WTC11 (cell line): ENCODE measurements at regions not wholly inside any gene's neighbourhood (a gene's known extent, or its start where the extent isn't known, plus 50 kb on each side); places are given as distances from the start of the nearest gene placed in this dataset.

Source experiments
- ATAC-seq: fragments of 200-7000 bp; cut with Tn5 transposase; 2 replicates; pipeline ENCODE4 v1.10.0; 2021; ENCODE audit warnings: mild to moderate bottlenecking, moderate library complexity
- CTCF ChIA-PET: fragments of 300-600 bp; sonication (Branson Sonifier 250); formaldehyde crosslinking; loops from one replicate; lab custom pipeline; 2021; ENCODE audit warnings: antibody characterized with exemption; lab: Charles Lee
- POLR2A ChIA-PET: fragments of 350-600 bp; sonication (Branson Sonifier 250); formaldehyde crosslinking; loops from one replicate; lab custom pipeline; 2021; ENCODE audit warnings: antibody characterized with exemption; lab: Charles Lee
- DNase-seq: peaks from one replicate; pipeline ENCODE4 v3.0.0; 2021; ENCODE audit warnings: low spot score
- H3K27ac Mint-ChIP-seq: 2 replicates; pipeline ENCODE4 v1.8.0; 2021; ENCODE audit warnings: mixed read lengths
- H3K27me3 Mint-ChIP-seq: 2 replicates; pipeline ENCODE4 v1.8.0; 2021; ENCODE audit warnings: low read depth, mild to moderate bottlenecking, moderate library complexity, mixed read lengths
- H3K36me3 Mint-ChIP-seq: 2 replicates; pipeline ENCODE4 v1.8.0; 2021; ENCODE audit warnings: mixed read lengths
- H3K4me1 Mint-ChIP-seq: 2 replicates; pipeline ENCODE4 v1.8.0; 2022; ENCODE audit warnings: mixed read lengths
- H3K4me3 Mint-ChIP-seq: 2 replicates; pipeline ENCODE4 v1.8.0; 2021; ENCODE audit warnings: mild to moderate bottlenecking, moderate library complexity, mixed read lengths
- H3K9me3 Mint-ChIP-seq: 2 replicates; pipeline ENCODE4 v1.8.0; 2021; ENCODE audit warnings: mixed read lengths
- ATF1 ChIP-seq: sonication (generic); formaldehyde crosslinking; IDR thresholded peaks from 2 replicates; pipeline ENCODE4 v1.8.1; 2023; ENCODE audit warnings: mild to moderate bottlenecking, moderate library complexity, missing genetic modification reagents
- ELF4 ChIP-seq: sonication (generic); formaldehyde crosslinking; IDR thresholded peaks from 2 replicates; pipeline ENCODE4 v1.8.1; 2022; ENCODE audit warnings: low read depth, mild to moderate bottlenecking, moderate library complexity, missing genetic modification reagents
- GABPB1 ChIP-seq: sonication (generic); formaldehyde crosslinking; IDR thresholded peaks from 2 replicates; pipeline ENCODE4 v1.8.1; 2023; ENCODE audit warnings: mild to moderate bottlenecking, missing genetic modification reagents
- GTF2I ChIP-seq: fragments of 250-450 bp; sonication (Bioruptor Pico); conservative IDR thresholded peaks from 2 replicates; pipeline ENCODE4 v1.4.0; 2021; ENCODE audit warnings: mild to moderate bottlenecking
- IRF2 ChIP-seq: sonication (generic); formaldehyde crosslinking; IDR thresholded peaks from 2 replicates; pipeline ENCODE4 v1.8.0; 2022; ENCODE audit warnings: low read depth, missing genetic modification reagents, borderline replicate concordance
- JAZF1 ChIP-seq: fragments of 250-450 bp; sonication (Bioruptor Pico); IDR thresholded peaks from 2 replicates; pipeline ENCODE4 v1.9.0; 2021; ENCODE audit warnings: moderate library complexity, mild to moderate bottlenecking, inconsistent platforms
- TEAD4 ChIP-seq: sonication (generic); formaldehyde crosslinking; IDR thresholded peaks from 2 replicates; pipeline ENCODE4 v1.8.0; 2022; ENCODE audit warnings: mild to moderate bottlenecking, missing genetic modification reagents
- ZNF317 ChIP-seq: sonication (generic); formaldehyde crosslinking; IDR thresholded peaks from 2 replicates; pipeline ENCODE4 v1.8.1; 2023; ENCODE audit warnings: low read depth, mild to moderate bottlenecking, moderate library complexity, missing genetic modification reagents, borderline replicate concordance
- ZNF671 ChIP-seq: fragments of 250-450 bp; sonication (Bioruptor Pico); IDR thresholded peaks from 2 replicates; pipeline ENCODE4 v1.8.0; 2021; ENCODE audit warnings: mild to moderate bottlenecking
- TF ChIP-seq, protein P1 (sequence below): fragments of 250-450 bp; sonication (Bioruptor Pico); IDR thresholded peaks from 2 replicates; pipeline ENCODE4 v1.9.0; 2021; ENCODE audit warnings: mild to moderate bottlenecking, borderline replicate concordance
- TF ChIP-seq, protein P2 (sequence below): fragments of 250-450 bp; sonication (Bioruptor Pico); conservative IDR thresholded peaks from 2 replicates; pipeline ENCODE4 v1.9.0; 2021; ENCODE audit warnings: mild to moderate bottlenecking
- TF ChIP-seq, protein P3 (sequence below): sonication (generic); formaldehyde crosslinking; IDR thresholded peaks from 2 replicates; pipeline ENCODE4 v1.8.0; 2022; ENCODE audit warnings: mild to moderate bottlenecking, missing genetic modification reagents
- TF ChIP-seq, protein P4 (sequence below): fragments of 250-450 bp; sonication (Bioruptor Pico); IDR thresholded peaks from 2 replicates; pipeline ENCODE4 v1.8.0; 2021; ENCODE audit warnings: mild to moderate bottlenecking
- TF ChIP-seq, protein P5 (sequence below): sonication (generic); formaldehyde crosslinking; IDR thresholded peaks from 2 replicates; pipeline ENCODE4 v1.8.1; 2022; ENCODE audit warnings: mild to moderate bottlenecking, moderate library complexity, missing genetic modification reagents
- TF ChIP-seq, protein P6 (sequence below): fragments of 200-600 bp; IDR thresholded peaks from 2 replicates; pipeline ENCODE4 v1.8.0; 2022; ENCODE audit warnings: antibody characterized with exemption
- TF ChIP-seq, protein P7 (sequence below): sonication (generic); formaldehyde crosslinking; IDR thresholded peaks from 2 replicates; pipeline ENCODE4 v1.8.1; 2023; ENCODE audit warnings: mild to moderate bottlenecking, missing genetic modification reagents, moderate library complexity
- TF ChIP-seq, protein P8 (sequence below): sonication (generic); formaldehyde crosslinking; conservative IDR thresholded peaks from 2 replicates; pipeline ENCODE4 v1.8.1; 2022; ENCODE audit warnings: mild to moderate bottlenecking, missing genetic modification reagents
- TF ChIP-seq, protein P9 (sequence below): sonication (generic); formaldehyde crosslinking; IDR thresholded peaks from 2 replicates; pipeline ENCODE4 v1.8.1; 2023; ENCODE audit warnings: mild to moderate bottlenecking, missing genetic modification reagents, moderate library complexity
- TF ChIP-seq, protein P10 (sequence below): sonication (generic); formaldehyde crosslinking; IDR thresholded peaks from 2 replicates; pipeline ENCODE4 v1.8.0; 2023; ENCODE audit warnings: missing genetic modification reagents, mild to moderate bottlenecking, borderline replicate concordance

DNA sequence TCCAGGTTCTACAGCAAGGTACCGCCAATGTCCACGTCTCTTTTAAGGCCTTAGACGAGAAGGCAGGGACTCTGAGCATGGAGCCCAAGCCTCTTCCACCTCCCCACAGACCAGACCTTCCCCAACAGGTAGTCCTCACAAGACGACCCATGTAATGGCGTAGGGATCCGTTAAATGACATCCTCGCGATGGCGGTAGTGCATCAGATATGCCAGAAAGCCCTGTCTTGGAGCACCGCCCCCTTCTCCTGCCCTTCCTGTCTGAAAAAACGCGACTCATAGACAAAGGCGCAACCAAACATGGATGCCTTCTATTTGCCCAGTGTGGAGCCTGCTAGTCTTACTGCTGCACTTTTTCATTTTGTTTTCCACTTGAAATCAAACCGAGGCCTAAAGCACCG lies 185.4 kb downstream of the OR13H1 start (continued):
- TF ChIP-seq, protein P1, sequence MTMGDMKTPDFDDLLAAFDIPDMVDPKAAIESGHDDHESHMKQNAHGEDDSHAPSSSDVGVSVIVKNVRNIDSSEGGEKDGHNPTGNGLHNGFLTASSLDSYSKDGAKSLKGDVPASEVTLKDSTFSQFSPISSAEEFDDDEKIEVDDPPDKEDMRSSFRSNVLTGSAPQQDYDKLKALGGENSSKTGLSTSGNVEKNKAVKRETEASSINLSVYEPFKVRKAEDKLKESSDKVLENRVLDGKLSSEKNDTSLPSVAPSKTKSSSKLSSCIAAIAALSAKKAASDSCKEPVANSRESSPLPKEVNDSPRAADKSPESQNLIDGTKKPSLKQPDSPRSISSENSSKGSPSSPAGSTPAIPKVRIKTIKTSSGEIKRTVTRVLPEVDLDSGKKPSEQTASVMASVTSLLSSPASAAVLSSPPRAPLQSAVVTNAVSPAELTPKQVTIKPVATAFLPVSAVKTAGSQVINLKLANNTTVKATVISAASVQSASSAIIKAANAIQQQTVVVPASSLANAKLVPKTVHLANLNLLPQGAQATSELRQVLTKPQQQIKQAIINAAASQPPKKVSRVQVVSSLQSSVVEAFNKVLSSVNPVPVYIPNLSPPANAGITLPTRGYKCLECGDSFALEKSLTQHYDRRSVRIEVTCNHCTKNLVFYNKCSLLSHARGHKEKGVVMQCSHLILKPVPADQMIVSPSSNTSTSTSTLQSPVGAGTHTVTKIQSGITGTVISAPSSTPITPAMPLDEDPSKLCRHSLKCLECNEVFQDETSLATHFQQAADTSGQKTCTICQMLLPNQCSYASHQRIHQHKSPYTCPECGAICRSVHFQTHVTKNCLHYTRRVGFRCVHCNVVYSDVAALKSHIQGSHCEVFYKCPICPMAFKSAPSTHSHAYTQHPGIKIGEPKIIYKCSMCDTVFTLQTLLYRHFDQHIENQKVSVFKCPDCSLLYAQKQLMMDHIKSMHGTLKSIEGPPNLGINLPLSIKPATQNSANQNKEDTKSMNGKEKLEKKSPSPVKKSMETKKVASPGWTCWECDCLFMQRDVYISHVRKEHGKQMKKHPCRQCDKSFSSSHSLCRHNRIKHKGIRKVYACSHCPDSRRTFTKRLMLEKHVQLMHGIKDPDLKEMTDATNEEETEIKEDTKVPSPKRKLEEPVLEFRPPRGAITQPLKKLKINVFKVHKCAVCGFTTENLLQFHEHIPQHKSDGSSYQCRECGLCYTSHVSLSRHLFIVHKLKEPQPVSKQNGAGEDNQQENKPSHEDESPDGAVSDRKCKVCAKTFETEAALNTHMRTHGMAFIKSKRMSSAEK (CRISPR knock-in tag): no peak
- no peak for TF ChIP-seq TEAD4 (CRISPR knock-in tag)
- TF ChIP-seq, protein P2, sequence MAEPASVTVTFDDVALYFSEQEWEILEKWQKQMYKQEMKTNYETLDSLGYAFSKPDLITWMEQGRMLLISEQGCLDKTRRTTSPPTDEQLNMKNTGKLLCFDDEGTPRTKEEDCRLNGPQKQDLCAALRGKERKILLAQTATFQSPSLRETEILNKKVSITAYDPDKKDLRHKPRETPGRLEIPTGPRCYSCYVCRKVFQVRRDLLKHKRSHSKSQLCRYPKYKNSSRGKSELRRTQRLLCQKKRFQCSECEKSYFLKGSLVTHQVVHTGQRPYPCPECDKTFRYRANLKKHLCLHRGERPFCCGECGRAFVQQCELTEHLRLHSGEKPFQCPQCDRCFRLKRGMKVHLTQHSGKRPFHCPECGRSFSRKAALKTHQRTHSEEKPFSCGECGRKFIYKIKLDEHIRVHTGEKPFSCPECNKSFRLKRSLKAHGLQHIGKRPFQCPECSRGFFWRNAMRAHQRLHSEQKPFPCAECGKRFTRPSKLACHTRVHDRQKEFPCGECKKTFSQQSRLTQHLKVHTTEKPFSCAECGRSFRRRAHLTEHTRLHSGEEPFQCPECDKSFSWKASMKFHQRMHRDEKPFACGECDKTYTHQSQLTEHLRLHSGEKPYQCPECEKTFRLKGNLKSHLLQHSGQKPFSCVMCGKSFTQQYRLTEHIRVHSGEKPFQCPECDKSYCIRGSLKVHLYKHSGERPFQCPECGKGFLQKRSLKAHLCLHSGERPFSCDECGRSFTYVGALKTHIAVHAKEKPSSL: no peak
- TF ChIP-seq, protein P3, sequence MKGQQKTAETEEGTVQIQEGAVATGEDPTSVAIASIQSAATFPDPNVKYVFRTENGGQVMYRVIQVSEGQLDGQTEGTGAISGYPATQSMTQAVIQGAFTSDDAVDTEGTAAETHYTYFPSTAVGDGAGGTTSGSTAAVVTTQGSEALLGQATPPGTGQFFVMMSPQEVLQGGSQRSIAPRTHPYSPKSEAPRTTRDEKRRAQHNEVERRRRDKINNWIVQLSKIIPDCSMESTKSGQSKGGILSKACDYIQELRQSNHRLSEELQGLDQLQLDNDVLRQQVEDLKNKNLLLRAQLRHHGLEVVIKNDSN (CRISPR knock-in tag): no peak
- TF ChIP-seq, protein P4, sequence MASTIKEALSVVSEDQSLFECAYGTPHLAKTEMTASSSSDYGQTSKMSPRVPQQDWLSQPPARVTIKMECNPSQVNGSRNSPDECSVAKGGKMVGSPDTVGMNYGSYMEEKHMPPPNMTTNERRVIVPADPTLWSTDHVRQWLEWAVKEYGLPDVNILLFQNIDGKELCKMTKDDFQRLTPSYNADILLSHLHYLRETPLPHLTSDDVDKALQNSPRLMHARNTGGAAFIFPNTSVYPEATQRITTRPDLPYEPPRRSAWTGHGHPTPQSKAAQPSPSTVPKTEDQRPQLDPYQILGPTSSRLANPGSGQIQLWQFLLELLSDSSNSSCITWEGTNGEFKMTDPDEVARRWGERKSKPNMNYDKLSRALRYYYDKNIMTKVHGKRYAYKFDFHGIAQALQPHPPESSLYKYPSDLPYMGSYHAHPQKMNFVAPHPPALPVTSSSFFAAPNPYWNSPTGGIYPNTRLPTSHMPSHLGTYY: no peak
- no peak for TF ChIP-seq ATF1
- TF ChIP-seq, protein P5, sequence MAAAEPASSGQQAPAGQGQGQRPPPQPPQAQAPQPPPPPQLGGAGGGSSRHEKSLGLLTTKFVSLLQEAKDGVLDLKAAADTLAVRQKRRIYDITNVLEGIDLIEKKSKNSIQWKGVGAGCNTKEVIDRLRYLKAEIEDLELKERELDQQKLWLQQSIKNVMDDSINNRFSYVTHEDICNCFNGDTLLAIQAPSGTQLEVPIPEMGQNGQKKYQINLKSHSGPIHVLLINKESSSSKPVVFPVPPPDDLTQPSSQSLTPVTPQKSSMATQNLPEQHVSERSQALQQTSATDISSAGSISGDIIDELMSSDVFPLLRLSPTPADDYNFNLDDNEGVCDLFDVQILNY: no peak

DNA sequence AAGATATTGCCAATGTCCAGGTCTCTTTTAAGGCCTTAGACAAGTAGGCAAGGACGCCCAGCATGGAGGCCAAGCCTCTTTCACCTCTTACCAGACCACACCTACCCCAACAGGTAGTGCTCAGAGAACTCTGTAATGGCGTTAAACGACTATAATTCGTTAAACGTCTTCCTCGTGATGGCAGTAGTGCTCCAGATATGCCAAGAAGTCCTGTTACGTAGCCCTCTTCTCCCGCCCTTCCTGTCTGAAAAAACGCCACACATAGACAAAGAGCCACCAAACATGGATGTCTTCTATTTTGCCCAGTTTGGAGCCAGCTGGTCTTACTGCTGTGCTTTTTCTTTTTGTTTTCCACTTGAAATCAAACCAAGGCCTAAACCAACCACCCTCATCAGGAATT lies 190.7 kb downstream of the OR13H1 start:
- TF ChIP-seq, protein P6, sequence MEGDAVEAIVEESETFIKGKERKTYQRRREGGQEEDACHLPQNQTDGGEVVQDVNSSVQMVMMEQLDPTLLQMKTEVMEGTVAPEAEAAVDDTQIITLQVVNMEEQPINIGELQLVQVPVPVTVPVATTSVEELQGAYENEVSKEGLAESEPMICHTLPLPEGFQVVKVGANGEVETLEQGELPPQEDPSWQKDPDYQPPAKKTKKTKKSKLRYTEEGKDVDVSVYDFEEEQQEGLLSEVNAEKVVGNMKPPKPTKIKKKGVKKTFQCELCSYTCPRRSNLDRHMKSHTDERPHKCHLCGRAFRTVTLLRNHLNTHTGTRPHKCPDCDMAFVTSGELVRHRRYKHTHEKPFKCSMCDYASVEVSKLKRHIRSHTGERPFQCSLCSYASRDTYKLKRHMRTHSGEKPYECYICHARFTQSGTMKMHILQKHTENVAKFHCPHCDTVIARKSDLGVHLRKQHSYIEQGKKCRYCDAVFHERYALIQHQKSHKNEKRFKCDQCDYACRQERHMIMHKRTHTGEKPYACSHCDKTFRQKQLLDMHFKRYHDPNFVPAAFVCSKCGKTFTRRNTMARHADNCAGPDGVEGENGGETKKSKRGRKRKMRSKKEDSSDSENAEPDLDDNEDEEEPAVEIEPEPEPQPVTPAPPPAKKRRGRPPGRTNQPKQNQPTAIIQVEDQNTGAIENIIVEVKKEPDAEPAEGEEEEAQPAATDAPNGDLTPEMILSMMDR: no peak
- TF ChIP-seq ZNF317: no peak
- no peak for TF ChIP-seq GABPB1 (CRISPR knock-in tag)
- no peak for TF ChIP-seq ELF4 (CRISPR knock-in tag)
- no peak for TF ChIP-seq ZNF671 (CRISPR knock-in tag)
- TF ChIP-seq GTF2I (CRISPR knock-in tag): no peak
- TF ChIP-seq JAZF1 (CRISPR knock-in tag): no peak
- TF ChIP-seq, protein P7, sequence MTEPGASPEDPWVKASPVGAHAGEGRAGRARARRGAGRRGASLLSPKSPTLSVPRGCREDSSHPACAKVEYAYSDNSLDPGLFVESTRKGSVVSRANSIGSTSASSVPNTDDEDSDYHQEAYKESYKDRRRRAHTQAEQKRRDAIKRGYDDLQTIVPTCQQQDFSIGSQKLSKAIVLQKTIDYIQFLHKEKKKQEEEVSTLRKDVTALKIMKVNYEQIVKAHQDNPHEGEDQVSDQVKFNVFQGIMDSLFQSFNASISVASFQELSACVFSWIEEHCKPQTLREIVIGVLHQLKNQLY (CRISPR knock-in tag): no peak
- no peak for TF ChIP-seq IRF2 (CRISPR knock-in tag)
- TF ChIP-seq, protein P8, sequence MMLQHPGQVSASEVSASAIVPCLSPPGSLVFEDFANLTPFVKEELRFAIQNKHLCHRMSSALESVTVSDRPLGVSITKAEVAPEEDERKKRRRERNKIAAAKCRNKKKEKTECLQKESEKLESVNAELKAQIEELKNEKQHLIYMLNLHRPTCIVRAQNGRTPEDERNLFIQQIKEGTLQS (CRISPR knock-in tag): no peak
- TF ChIP-seq, protein P9, sequence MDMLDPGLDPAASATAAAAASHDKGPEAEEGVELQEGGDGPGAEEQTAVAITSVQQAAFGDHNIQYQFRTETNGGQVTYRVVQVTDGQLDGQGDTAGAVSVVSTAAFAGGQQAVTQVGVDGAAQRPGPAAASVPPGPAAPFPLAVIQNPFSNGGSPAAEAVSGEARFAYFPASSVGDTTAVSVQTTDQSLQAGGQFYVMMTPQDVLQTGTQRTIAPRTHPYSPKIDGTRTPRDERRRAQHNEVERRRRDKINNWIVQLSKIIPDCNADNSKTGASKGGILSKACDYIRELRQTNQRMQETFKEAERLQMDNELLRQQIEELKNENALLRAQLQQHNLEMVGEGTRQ (CRISPR knock-in tag): no peak
- TF ChIP-seq, protein P10, sequence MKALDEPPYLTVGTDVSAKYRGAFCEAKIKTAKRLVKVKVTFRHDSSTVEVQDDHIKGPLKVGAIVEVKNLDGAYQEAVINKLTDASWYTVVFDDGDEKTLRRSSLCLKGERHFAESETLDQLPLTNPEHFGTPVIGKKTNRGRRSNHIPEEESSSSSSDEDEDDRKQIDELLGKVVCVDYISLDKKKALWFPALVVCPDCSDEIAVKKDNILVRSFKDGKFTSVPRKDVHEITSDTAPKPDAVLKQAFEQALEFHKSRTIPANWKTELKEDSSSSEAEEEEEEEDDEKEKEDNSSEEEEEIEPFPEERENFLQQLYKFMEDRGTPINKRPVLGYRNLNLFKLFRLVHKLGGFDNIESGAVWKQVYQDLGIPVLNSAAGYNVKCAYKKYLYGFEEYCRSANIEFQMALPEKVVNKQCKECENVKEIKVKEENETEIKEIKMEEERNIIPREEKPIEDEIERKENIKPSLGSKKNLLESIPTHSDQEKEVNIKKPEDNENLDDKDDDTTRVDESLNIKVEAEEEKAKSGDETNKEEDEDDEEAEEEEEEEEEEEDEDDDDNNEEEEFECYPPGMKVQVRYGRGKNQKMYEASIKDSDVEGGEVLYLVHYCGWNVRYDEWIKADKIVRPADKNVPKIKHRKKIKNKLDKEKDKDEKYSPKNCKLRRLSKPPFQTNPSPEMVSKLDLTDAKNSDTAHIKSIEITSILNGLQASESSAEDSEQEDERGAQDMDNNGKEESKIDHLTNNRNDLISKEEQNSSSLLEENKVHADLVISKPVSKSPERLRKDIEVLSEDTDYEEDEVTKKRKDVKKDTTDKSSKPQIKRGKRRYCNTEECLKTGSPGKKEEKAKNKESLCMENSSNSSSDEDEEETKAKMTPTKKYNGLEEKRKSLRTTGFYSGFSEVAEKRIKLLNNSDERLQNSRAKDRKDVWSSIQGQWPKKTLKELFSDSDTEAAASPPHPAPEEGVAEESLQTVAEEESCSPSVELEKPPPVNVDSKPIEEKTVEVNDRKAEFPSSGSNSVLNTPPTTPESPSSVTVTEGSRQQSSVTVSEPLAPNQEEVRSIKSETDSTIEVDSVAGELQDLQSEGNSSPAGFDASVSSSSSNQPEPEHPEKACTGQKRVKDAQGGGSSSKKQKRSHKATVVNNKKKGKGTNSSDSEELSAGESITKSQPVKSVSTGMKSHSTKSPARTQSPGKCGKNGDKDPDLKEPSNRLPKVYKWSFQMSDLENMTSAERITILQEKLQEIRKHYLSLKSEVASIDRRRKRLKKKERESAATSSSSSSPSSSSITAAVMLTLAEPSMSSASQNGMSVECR (CRISPR knock-in tag): no peak
- Mint-ChIP-seq H3K36me3 (peaks cover 42% of the 10 kb centered on the region), H3K9me3 (peaks cover under 1% of the 10 kb centered on the region), H3K4me1 (no peaks in the 10 kb centered on the region), H3K27me3 (no peaks in the 10 kb centered on the region), H3K27ac (no peak overlapping the region), H3K4me3 (no peak overlapping the region)
- CTCF ChIA-PET: no interaction called here
- ATAC-seq: no peak
- POLR2A ChIA-PET: no interaction called here
- DNase-seq: no peak
